B cell (primary cell): ENCODE measurements at regions not wholly inside any gene's neighbourhood (a gene's known extent, or its start where the extent isn't known, plus 50 kb on each side); places are given as distances from the start of the nearest gene placed in this dataset.

Experiments used
- EZH2 ChIP-seq: IDR thresholded peaks from 2 replicates; pipeline ENCODE4 v1.6.1; 2012; ENCODE audit warnings: borderline replicate concordance, low read depth, mild to moderate bottlenecking, moderate library complexity, low read length; ENCODE audit not compliant: insufficient read depth, poor library complexity, severe bottlenecking
- TF ChIP-seq, protein P1 (sequence below): fragments of 200-600 bp; IDR thresholded peaks from one replicate; pipeline ENCODE4 v1.8.0; 2022; ENCODE audit warnings: antibody characterized with exemption, mild to moderate bottlenecking

DNA sequence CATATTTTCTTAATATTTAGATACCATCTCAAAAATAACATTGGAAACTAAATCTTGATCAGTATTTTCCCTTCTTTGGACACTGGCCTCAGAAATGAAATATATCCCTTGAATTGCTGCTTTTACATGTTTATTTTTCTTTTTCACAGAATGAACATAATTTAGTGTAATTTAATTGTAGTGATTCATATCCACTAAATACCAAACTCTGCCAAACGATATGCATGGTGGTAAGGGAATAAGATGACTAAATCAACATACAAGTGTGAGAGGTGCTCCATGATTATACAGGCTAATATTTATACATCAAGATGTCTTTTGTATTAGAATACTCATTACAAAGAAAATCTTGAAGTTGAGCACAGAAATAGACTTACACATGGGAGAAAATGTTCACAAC lies 216.8 kb upstream of the PACRGL start:
- TF ChIP-seq, protein P1, sequence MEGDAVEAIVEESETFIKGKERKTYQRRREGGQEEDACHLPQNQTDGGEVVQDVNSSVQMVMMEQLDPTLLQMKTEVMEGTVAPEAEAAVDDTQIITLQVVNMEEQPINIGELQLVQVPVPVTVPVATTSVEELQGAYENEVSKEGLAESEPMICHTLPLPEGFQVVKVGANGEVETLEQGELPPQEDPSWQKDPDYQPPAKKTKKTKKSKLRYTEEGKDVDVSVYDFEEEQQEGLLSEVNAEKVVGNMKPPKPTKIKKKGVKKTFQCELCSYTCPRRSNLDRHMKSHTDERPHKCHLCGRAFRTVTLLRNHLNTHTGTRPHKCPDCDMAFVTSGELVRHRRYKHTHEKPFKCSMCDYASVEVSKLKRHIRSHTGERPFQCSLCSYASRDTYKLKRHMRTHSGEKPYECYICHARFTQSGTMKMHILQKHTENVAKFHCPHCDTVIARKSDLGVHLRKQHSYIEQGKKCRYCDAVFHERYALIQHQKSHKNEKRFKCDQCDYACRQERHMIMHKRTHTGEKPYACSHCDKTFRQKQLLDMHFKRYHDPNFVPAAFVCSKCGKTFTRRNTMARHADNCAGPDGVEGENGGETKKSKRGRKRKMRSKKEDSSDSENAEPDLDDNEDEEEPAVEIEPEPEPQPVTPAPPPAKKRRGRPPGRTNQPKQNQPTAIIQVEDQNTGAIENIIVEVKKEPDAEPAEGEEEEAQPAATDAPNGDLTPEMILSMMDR: no peak
- TF ChIP-seq EZH2: no peak
